DOHH2 (cell line): ENCODE measurements at regions not wholly inside any gene's neighbourhood (a gene's known extent, or its start where the extent isn't known, plus 50 kb on each side); places are given as distances from the start of the nearest gene placed in this dataset.

Source experiments
- H3F3A ChIP-seq: fragments of 200-600 bp; sonication (generic), shearing (Covaris generic); 2 replicates; pipeline ENCODE4 v1.6.0; 2016; ENCODE audit warnings: antibody characterized with exemption, mild to moderate bottlenecking; ENCODE audit not compliant: control insufficient read depth, insufficient read depth
- H3K27ac ChIP-seq: fragments of 200-600 bp; sonication (generic); 2 replicates; pipeline ENCODE4 v1.5.1; 2014; ENCODE audit warnings: low read depth, mild to moderate bottlenecking, low read length, moderate library complexity
- H3K27me3 ChIP-seq: fragments of 200-600 bp; sonication (generic); 2 replicates; pipeline ENCODE4 v1.6.1; 2014; ENCODE audit warnings: mild to moderate bottlenecking, low read length, mixed read lengths; ENCODE audit not compliant: control insufficient read depth
- H3K36me3 ChIP-seq: fragments of 200-600 bp; sonication (generic); 2 replicates; pipeline ENCODE4 v1.6.1; 2014; ENCODE audit warnings: mild to moderate bottlenecking, low read length, moderate library complexity, mixed read lengths; ENCODE audit not compliant: control insufficient read depth
- H3K4me1 ChIP-seq: fragments of 200-600 bp; sonication (generic); 2 replicates; pipeline ENCODE4 v1.6.1; 2014; ENCODE audit warnings: mild to moderate bottlenecking, low read length, mixed read lengths; ENCODE audit not compliant: control insufficient read depth
- H3K4me2 ChIP-seq: fragments of 200-600 bp; sonication (generic); 2 replicates; pipeline ENCODE4 v1.6.0; 2014; ENCODE audit warnings: mild to moderate bottlenecking, low read length, moderate library complexity
- H3K4me3 ChIP-seq: fragments of 200-600 bp; sonication (generic); 2 replicates; pipeline ENCODE4 v1.5.1; 2014; ENCODE audit warnings: mild to moderate bottlenecking, low read length, mixed read lengths
- H3K79me2 ChIP-seq: fragments of 200-600 bp; sonication (generic); 2 replicates; pipeline ENCODE4 v1.6.1; 2014; ENCODE audit warnings: mild to moderate bottlenecking, low read length, mixed read lengths; ENCODE audit not compliant: control insufficient read depth
- H3K9me2 ChIP-seq: fragments of 200-600 bp; sonication (generic); replicated peaks from 2 replicates; pipeline ENCODE4 v1.6.1; 2014; ENCODE audit warnings: mild to moderate bottlenecking, low read length, mixed read lengths; ENCODE audit not compliant: control insufficient read depth
- H3K9me3 ChIP-seq: fragments of 200-600 bp; sonication (generic); 2 replicates; pipeline ENCODE4 v1.6.1; 2014; ENCODE audit warnings: antibody characterized with exemption, low read length, mixed read lengths; ENCODE audit not compliant: control insufficient read depth, insufficient read depth
- H4K20me1 ChIP-seq: fragments of 200-600 bp; sonication (generic); 2 replicates; pipeline ENCODE4 v1.6.0; 2014; ENCODE audit warnings: low read depth, mild to moderate bottlenecking, antibody characterized with exemption, low read length, moderate library complexity; ENCODE audit not compliant: control insufficient read depth, insufficient read depth
- CTCF ChIP-seq: fragments of 200-600 bp; sonication (generic); IDR thresholded peaks from one replicate; pipeline ENCODE4 v1.5.1; 2014; ENCODE audit warnings: antibody characterized with exemption, mild to moderate bottlenecking, low read depth, low read length; ENCODE audit not compliant: poor library complexity, severe bottlenecking
- EZH2phosphoT487 ChIP-seq: fragments of 200-600 bp; sonication (generic); IDR thresholded peaks from 2 replicates; pipeline ENCODE4 v1.6.1; 2017; ENCODE audit warnings: borderline replicate concordance, mild to moderate bottlenecking, antibody characterized with exemption, low read length, moderate library complexity, mixed read lengths

- Histone ChIP-seq H3K9me2 (no peaks in the 10 kb centered on the region), H3K4me1 (no peaks in the 10 kb centered on the region), H4K20me1 (no peaks in the 10 kb centered on the region), H3K27me3 (no peaks in the 10 kb centered on the region), H3K4me3 (no peak overlapping the region), H3K9me3 (no peaks in the 10 kb centered on the region), H3K27ac (no peak overlapping the region), H3K79me2 (no peaks in the 10 kb centered on the region), H3K4me2 (no peak overlapping the region), H3K36me3 (no peaks in the 10 kb centered on the region), H3F3A (no peaks in the 10 kb centered on the region)
- TF ChIP-seq CTCF (no peak), EZH2phosphoT487 (no peak)
These were observed 101.6 kb upstream of the TMEM18 start for GRCh38 chr2:778731-779350.

GRCh38 chr2:777546-777945 lies 100.3 kb upstream of the TMEM18 start:
- no peak for TF ChIP-seq EZH2phosphoT487
- H3K79me2 ChIP-seq = no peaks in the 10 kb centered on the region
- no peaks in the 10 kb centered on the region for H3K9me2 ChIP-seq
- H3K9me3 ChIP-seq = no peaks in the 10 kb centered on the region
- no peak overlapping the region for H3K27ac ChIP-seq
- no peak overlapping the region for H3K4me3 ChIP-seq
- no peaks in the 10 kb centered on the region for H4K20me1 ChIP-seq
- no peaks in the 10 kb centered on the region for H3F3A ChIP-seq
- no peaks in the 10 kb centered on the region for H3K36me3 ChIP-seq
- no peaks in the 10 kb centered on the region for H3K4me1 ChIP-seq
- no peaks in the 10 kb centered on the region for H3K27me3 ChIP-seq
- H3K4me2 ChIP-seq = no peak overlapping the region

GRCh38 chr2:777051-777450 lies 99.8 kb upstream of the TMEM18 start:
- no peak overlapping the region for H3K4me2 ChIP-seq
- H3K4me3 ChIP-seq = no peak overlapping the region
- no peaks in the 10 kb centered on the region for H3K27me3 ChIP-seq

More at GRCh38 chr2:777051-777450, 99.8 kb upstream of the TMEM18 start:
- TF ChIP-seq EZH2phosphoT487 (no peak), CTCF (no peak)
- H3K4me1 ChIP-seq = no peaks in the 10 kb centered on the region
- H3K79me2 ChIP-seq = no peaks in the 10 kb centered on the region
- H4K20me1 ChIP-seq = no peaks in the 10 kb centered on the region
- no peaks in the 10 kb centered on the region for H3K36me3 ChIP-seq
- no peaks in the 10 kb centered on the region for H3K9me3 ChIP-seq
- H3K9me2 ChIP-seq = no peaks in the 10 kb centered on the region
- no peaks in the 10 kb centered on the region for H3F3A ChIP-seq
- H3K27ac ChIP-seq = no peak overlapping the region
